Pancreas (tissue), 10 donors: ENCODE measurements at regions not wholly inside any gene's neighbourhood (a gene's known extent, or its start where the extent isn't known, plus 50 kb on each side); places are given as distances from the start of the nearest gene placed in this dataset.

ENCODE experiments used
- ATAC-seq, 4 donors: fragments of 200-7000 bp; cut with Tn5 transposase; one replicate each; pipeline versions ENCODE4 v1.8.0 to v1.9.1; 2020; ENCODE audit warnings: mild to moderate bottlenecking in 4 of 4, moderate library complexity in 4 of 4
- DNase-seq, 6 donors: peaks; one replicate each; pipeline ENCODE4 v3.0.0-alpha.2; 2020
- FAIRE-seq: peaks from 2 replicates; lab custom pipeline; 2012; peaks lifted over from hg19 to GRCh38; lab: Jason Lieb, UNC
- H3K27ac ChIP-seq, 4 donors: fragments of 200-600 bp; sonication (generic); 1 replicate in 3 of 4; 2 replicates in 1 of 4; pipeline versions ENCODE4 v1.5.0 to v1.8.0; 2020
- H3K27me3 ChIP-seq, 4 donors: fragments of 200-600 bp; one replicate each; pipeline ENCODE4 v1.8.0; 2021
- H3K36me3 ChIP-seq, 3 donors: fragments of 200-600 bp; sonication (generic) in 1 of 3; one replicate each; pipeline versions ENCODE4 v1.5.0 to v1.8.0; 2020 to 2021
- H3K4me1 ChIP-seq, 3 donors: fragments of 200-600 bp; one replicate each; pipeline ENCODE4 v1.8.0; 2021
- H3K4me3 ChIP-seq, 4 donors: fragments of 200-600 bp; sonication (generic) in 2 of 4; one replicate each; pipeline versions ENCODE4 v1.5.0 to v1.8.0; 2020 to 2021
- H3K9me3 ChIP-seq, 4 donors: fragments of 200-600 bp; one replicate each; pipeline ENCODE4 v1.8.0; 2021
- CTCF ChIP-seq, 4 donors: fragments of 200-600 bp; sonication (generic) in 3 of 4; IDR thresholded peaks; one replicate each; pipeline versions ENCODE4 v1.5.0 to v1.8.0; 2021; ENCODE audit warnings: antibody characterized with exemption in 4 of 4
- WGBS, 2 donors: extraction: QIAGEN DNeasy Blood & Tissue Kit; methylation state at CpG; one replicate each; pipeline ENCODE4 v1.1.7; 2013; 5-methylcytosine and 5-hydroxymethylcytosine counted together
- intact Hi-C, 3 donors: fragments of 100-400 bp; cut with DNase I; formaldehyde crosslinking; loops; one replicate each; pipeline versions ENCODE4 v1.11.1 to v1.14.2; 2022
- donor health status: healthy with polysubstance abuse.
- donor health status: DM: no; HTN: no; CAD: no; lungs with moderate emphysema.
- donor health status: DM: no; HTN: no; CAD: no.
- donor health status: control.
- donor health status: control.
- donor health status: Bipolar disorder and iron deficiency.
- donor health status: DM: yes; HTN: yes; CAD: no.
- donor health status: DM: no; HTN: no; CAD: no.
- donor health status: DM: no; HTN: no; CAD: no.
- donor health status: DM: yes; HTN: yes; CAD: no.

DNA sequence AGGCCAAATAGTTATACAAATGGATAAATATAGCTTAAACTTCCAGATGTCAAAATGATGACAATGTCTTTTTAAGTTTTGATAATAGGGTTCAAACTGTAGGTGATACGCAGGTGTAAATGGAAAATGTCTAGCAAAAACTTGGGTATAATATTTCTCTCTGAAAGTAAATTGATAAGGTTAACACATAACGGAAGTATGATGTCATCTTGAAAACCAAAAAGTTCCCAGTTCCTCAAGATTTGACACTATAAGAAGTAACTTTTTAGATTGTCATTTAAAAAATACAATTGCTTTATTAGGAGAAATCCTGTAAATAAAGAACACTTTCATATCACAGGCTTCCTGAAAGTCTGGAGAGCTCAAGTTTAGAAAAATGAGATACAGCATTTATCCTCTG is 483.4 kb downstream of the FRK start:
- Histone ChIP-seq H3K4me1 (no peaks in the 10 kb centered on the region), H3K4me3 (no peak overlapping the region), H3K9me3 (no peaks in the 10 kb centered on the region), H3K36me3 (no peaks in the 10 kb centered on the region), H3K27me3 (no peaks in the 10 kb centered on the region), H3K27ac (no peak overlapping the region)
- DNase-seq: no peak
- intact Hi-C loops: no loop called here
- no peak for FAIRE-seq
- no peak for ATAC-seq
- WGBS, 2 donors: 60 to 65% methylated on average over 2 of the region's 2 CpGs
- TF ChIP-seq CTCF (IDR thresholded peaks at IDR 0.05): no peak

DNA sequence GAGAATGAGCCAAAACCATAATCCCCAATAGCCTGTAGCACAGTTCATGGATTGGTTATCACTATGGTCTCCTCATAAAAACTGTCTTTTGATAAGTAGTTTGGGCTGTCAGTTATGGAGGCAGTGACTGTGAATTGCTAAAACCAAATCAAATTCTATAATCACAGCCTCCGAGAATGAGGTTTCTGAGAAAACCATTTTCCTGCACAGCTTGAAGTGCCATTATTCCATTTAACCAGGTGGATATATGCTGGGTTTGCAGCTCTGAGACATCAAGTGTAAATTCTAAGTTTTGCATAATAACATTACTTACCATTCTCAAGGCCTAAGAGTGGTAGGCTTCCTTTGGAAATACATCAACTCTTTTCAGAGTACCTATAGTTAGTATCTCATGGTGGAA is 485.4 kb downstream of the FRK start:
- no peak for FAIRE-seq
- Histone ChIP-seq H3K4me1 (no peaks in the 10 kb centered on the region), H3K27me3 (no peaks in the 10 kb centered on the region), H3K4me3 (no peak overlapping the region), H3K27ac (no peak overlapping the region), H3K36me3 (no peaks in the 10 kb centered on the region), H3K9me3 (no peaks in the 10 kb centered on the region)
- intact Hi-C loops: no loop called here
- TF ChIP-seq CTCF (IDR thresholded peaks at IDR 0.05): no peak
- ATAC-seq: no peak
- 74 to 94% methylated on average over 1 of the region's 1 CpG for WGBS, 2 donors
- DNase-seq: no peak

GRCh38 chr6:115573861-115574260 is 486.8 kb downstream of the FRK start:
- TF ChIP-seq CTCF (IDR thresholded peaks at IDR 0.05): no peak
- ATAC-seq (no peak), FAIRE-seq (no peak), DNase-seq (no peak)
- no peaks in the 10 kb centered on the region for H3K4me1 ChIP-seq
- H3K4me3 ChIP-seq: no peak overlapping the region
- 75 to 78% methylated on average over 2 of the region's 2 CpGs for WGBS, 2 donors
- no peaks in the 10 kb centered on the region for H3K27me3 ChIP-seq
- intact Hi-C loops: no loop called here
- H3K36me3 ChIP-seq: no peaks in the 10 kb centered on the region
- no peaks in the 10 kb centered on the region for H3K9me3 ChIP-seq
- no peak overlapping the region for H3K27ac ChIP-seq

- 30 to 48% methylated on average over 2 of the region's 2 CpGs for WGBS, 2 donors
- intact Hi-C loops: no loop called here
- TF ChIP-seq CTCF (IDR thresholded peaks at IDR 0.05): no peak
- FAIRE-seq: no peak
- no peaks in the 10 kb centered on the region for H3K36me3 ChIP-seq
- no peaks in the 10 kb centered on the region for H3K4me1 ChIP-seq
- no peak for DNase-seq
- no peaks in the 10 kb centered on the region for H3K9me3 ChIP-seq
- H3K27ac ChIP-seq: no peak overlapping the region
- H3K4me3 ChIP-seq: no peak overlapping the region
- no peaks in the 10 kb centered on the region for H3K27me3 ChIP-seq
- ATAC-seq: no peak
These were observed 490.4 kb downstream of the FRK start for GRCh38 chr6:115570331-115570730.

GRCh38 chr6:115554060-115554459 is 506.6 kb downstream of the FRK start:
- Histone ChIP-seq H3K4me3 (no peak overlapping the region), H3K36me3 (no peaks in the 10 kb centered on the region), H3K4me1 (no peaks in the 10 kb centered on the region), H3K27ac (no peak overlapping the region), H3K9me3 (no peaks in the 10 kb centered on the region), H3K27me3 (no peaks in the 10 kb centered on the region)
- DNase-seq (no peak), FAIRE-seq (no peak), ATAC-seq (no peak)
- TF ChIP-seq CTCF (IDR thresholded peaks at IDR 0.05): no peak
- 63 to 83% methylated on average over 4 of the region's 4 CpGs for WGBS, 2 donors
- intact Hi-C loops: no loop called here
